WERI-Rb-1 (cell line): ENCODE measurements at regions not wholly inside any gene's neighbourhood (a gene's known extent, or its start where the extent isn't known, plus 50 kb on each side); places are given as distances from the start of the nearest gene placed in this dataset.

Source experiments
- DNase-seq: peaks from one replicate; pipeline ENCODE4 v3.0.0-alpha.2; 2020
- H3K27ac ChIP-seq: fragments of 250-450 bp; sonication (Bioruptor Pico); 2 replicates; pipeline ENCODE4 v1.5.1; 2020; ENCODE audit warnings: mild to moderate bottlenecking, moderate library complexity
- H3K27me3 ChIP-seq: fragments of 250-450 bp; sonication (Bioruptor Pico); 2 replicates; pipeline ENCODE4 v1.5.1; 2021; ENCODE audit warnings: mild to moderate bottlenecking, low read depth, moderate library complexity; ENCODE audit not compliant: insufficient read depth, severe bottlenecking
- H3K36me3 ChIP-seq: fragments of 250-450 bp; sonication (Bioruptor Pico); 2 replicates; pipeline ENCODE4 v1.5.1; 2020; ENCODE audit warnings: mild to moderate bottlenecking, moderate library complexity
- H3K4me3 ChIP-seq: 2 replicates; pipeline ENCODE4 v1.5.1; 2011; ENCODE audit warnings: low read depth, mild to moderate bottlenecking, control low read depth, low read length
- H3K9me3 ChIP-seq: fragments of 250-450 bp; sonication (Bioruptor Pico); 2 replicates; pipeline ENCODE4 v1.5.1; 2021; ENCODE audit warnings: mild to moderate bottlenecking, moderate library complexity; ENCODE audit not compliant: severe bottlenecking
- TF ChIP-seq, protein P1 (sequence below): IDR thresholded peaks from 2 replicates; pipeline ENCODE4 v1.5.1; 2011; ENCODE audit warnings: low read depth, mild to moderate bottlenecking, control low read depth, inconsistent platforms, low read length

DNA sequence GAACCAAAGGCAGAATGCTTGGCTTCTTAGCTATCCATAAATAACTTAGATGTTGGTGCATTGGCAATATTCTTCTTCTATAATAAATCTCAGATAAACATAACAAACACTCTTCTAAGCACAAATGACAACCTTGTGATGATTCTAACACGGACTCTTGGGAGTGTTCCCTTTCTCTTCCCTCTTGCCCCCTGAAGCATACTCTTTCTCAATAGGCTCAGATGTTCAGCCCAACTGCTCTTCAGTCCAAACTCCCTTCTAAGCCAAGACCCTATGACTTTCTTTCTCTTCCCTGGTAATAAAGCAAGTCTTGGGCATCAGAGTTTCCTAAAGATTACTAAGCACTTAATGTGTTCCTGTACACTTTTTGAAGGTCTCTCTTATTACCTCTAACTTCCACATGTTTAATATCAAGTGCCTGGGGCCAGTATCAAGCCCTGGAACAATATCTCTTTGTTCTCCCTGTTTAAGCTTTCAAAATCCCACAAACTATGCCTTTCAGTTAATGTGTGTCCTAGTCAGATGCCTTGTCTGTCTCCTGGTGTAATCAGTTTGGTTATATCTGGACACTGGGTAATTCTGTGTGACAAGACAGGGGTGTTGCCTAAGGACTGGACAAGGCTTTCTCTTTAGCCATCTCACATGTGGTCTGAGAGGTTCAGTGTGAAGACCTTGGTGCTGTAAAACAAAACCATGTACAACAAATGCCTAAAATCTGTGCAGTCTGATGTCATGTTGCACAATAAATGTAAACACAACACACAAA is 92.9 kb upstream of the IVNS1ABP start:
- no peaks in the 10 kb centered on the region for H3K27me3 ChIP-seq
- TF ChIP-seq, protein P1, sequence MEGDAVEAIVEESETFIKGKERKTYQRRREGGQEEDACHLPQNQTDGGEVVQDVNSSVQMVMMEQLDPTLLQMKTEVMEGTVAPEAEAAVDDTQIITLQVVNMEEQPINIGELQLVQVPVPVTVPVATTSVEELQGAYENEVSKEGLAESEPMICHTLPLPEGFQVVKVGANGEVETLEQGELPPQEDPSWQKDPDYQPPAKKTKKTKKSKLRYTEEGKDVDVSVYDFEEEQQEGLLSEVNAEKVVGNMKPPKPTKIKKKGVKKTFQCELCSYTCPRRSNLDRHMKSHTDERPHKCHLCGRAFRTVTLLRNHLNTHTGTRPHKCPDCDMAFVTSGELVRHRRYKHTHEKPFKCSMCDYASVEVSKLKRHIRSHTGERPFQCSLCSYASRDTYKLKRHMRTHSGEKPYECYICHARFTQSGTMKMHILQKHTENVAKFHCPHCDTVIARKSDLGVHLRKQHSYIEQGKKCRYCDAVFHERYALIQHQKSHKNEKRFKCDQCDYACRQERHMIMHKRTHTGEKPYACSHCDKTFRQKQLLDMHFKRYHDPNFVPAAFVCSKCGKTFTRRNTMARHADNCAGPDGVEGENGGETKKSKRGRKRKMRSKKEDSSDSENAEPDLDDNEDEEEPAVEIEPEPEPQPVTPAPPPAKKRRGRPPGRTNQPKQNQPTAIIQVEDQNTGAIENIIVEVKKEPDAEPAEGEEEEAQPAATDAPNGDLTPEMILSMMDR, result no peak
- no peak for DNase-seq
- no peak overlapping the region for H3K4me3 ChIP-seq
- H3K9me3 ChIP-seq, result no peaks in the 10 kb centered on the region
- H3K36me3 ChIP-seq, result no peaks in the 10 kb centered on the region
- no peak overlapping the region for H3K27ac ChIP-seq

DNA sequence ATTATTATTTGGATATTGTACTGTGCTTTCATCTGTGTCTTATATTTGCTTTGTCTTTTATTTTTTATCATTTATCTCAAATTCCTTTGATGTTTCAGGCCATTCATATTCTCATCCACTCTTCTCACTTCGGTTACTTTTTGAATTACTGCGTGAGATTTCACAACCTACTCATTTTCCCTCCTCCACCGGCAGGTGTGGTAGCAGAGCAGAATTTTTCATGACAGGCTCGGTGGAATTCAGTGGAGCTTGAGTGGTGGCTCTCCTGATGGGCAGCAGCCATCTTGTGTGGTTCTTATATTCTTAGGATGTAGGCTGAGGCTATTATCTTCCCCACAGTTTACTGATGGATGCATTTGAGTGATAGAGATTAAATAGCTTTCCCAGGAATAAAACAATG is 92.3 kb upstream of the IVNS1ABP start:
- Histone ChIP-seq H3K27me3 (no peaks in the 10 kb centered on the region), H3K4me3 (no peak overlapping the region), H3K9me3 (no peaks in the 10 kb centered on the region), H3K36me3 (no peaks in the 10 kb centered on the region), H3K27ac (no peak overlapping the region)
- DNase-seq, result no peak
- TF ChIP-seq, protein P1, result no peak

DNA sequence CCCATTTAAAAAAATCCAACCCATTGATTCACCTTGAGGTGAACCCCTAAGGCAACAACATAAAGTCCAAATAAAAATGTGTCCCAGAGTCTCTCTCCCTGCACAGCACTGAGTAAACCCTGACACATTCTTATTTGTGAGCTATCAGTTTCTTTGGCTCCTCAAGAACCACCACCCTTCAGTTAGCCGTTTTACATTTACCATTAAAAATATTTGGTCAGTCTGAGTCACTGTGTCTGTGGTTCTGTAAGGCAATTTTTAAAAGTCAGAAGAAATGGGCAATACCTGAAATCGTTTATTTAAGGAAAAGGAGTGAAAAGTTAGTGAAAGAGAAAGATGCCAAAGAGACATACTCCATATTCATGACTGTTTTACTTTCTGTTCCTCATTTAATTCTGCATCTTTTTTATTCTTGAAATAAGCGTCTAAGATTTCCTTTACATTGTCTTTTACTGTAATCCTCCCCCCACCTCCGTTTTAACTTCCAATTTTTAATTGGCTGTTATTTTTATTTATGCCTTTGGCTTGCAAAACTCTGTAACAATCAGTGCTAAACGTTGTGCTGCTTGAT is 91.7 kb upstream of the IVNS1ABP start:
- H3K27me3 ChIP-seq, result no peaks in the 10 kb centered on the region
- no peak overlapping the region for H3K4me3 ChIP-seq
- TF ChIP-seq, protein P1, result no peak
- no peaks in the 10 kb centered on the region for H3K9me3 ChIP-seq
- H3K27ac ChIP-seq, result no peak overlapping the region
- no peaks in the 10 kb centered on the region for H3K36me3 ChIP-seq
- no peak for DNase-seq

DNA sequence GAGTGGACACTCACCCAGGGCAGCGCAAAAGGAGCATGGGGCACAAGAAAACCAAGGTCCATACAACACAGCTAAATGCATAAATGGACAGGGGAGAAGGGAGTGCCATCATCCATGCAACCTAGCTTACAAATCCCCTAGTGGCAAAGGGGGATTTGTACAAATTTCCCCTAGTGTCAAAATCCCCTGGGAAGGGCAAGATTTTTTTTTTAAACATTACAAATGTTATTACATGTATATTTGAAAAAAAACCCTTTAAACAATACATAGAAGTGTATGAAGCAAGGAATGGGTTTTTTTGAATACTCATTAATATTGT is 89.6 kb upstream of the IVNS1ABP start:
- Histone ChIP-seq H3K9me3 (no peaks in the 10 kb centered on the region), H3K27me3 (no peaks in the 10 kb centered on the region), H3K27ac (no peak overlapping the region), H3K4me3 (no peak overlapping the region), H3K36me3 (no peaks in the 10 kb centered on the region)
- DNase-seq, result no peak
- TF ChIP-seq, protein P1, result no peak

DNA sequence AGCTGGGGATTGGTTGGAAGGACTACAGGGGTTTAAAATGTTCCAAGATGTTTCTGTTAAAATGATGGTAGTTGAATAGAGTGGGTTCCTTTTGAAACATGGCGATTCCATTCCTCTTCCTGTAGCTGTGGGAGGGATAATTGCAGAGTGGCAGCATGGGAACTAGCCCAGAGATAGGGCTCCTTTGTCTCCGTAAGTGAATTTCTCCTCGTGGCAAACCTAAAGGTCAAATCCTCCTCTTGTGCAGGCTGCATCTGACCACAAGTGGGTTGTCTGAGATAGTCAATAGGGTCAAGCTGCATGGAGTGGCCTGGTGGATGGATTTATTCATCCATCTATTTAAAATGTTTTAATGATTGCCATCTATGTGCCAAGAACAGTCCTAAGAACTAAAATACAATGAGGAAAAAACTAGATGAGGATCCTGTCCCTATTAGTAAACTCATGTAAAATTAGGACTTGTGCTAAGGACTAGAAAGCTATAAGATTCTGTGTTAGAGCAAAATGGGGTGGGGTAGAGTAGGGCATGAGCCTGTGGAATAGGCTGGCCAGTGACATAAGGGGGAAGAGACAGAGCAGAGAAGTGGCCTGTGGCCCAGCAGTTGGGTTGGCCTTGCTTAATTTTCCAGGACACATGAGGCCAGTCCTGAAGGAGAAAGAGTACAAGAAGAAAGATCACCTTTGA is 89.1 kb upstream of the IVNS1ABP start:
- Histone ChIP-seq H3K27me3 (no peaks in the 10 kb centered on the region), H3K9me3 (no peaks in the 10 kb centered on the region), H3K4me3 (no peak overlapping the region), H3K36me3 (no peaks in the 10 kb centered on the region), H3K27ac (no peak overlapping the region)
- TF ChIP-seq, protein P1, result no peak
- DNase-seq, result no peak
